GM12878 (cell line): ENCODE measurements at regions not wholly inside any gene's neighbourhood (a gene's known extent, or its start where the extent isn't known, plus 50 kb on each side); places are given as distances from the start of the nearest gene placed in this dataset.

Experiments
- ATAC-seq: fragments of 200-7000 bp; cut with Tn5 transposase; 3 replicates; pipeline ENCODE4 v1.9.1; 2020; ENCODE audit warnings: mild to moderate bottlenecking, moderate library complexity
- BruUV-seq: library from RNA; stranded (reverse); fragments of 400-500 nt; replicated peaks from 2 replicates; lab custom pipeline; 2021; lab: Mats Ljungman, UMichigan
- CTCF ChIA-PET: fragments of 300-600 bp; sonication (Branson Sonifier 250); formaldehyde crosslinking; extraction: SDS; loops from one replicate; lab custom pipeline; 2021; ENCODE audit warnings: inconsistent platforms; lab: Yijun Ruan, JAX
- POLR2A ChIA-PET: fragments of 350-600 bp; formaldehyde crosslinking; extraction: SDS; loops from one replicate; lab custom pipeline; 2021; ENCODE audit warnings: inconsistent platforms; lab: Charles Lee
- RAD21 ChIA-PET: fragments of 300-600 bp; sonication (Branson Sonifier 250); formaldehyde crosslinking; loops from one replicate; lab custom pipeline; 2023; ENCODE audit warnings: antibody characterized with exemption; ENCODE audit not compliant: unreplicated experiment; lab: Charles Lee
- SMC1A ChIA-PET: fragments of 300-600 bp; sonication (Branson Sonifier 250); formaldehyde crosslinking; loops from one replicate; lab custom pipeline; 2023; ENCODE audit not compliant: unreplicated experiment, uncharacterized antibody; lab: Charles Lee
- DNase-seq: peaks from one replicate; pipeline ENCODE4 v3.0.0-alpha.2; 2011; ENCODE audit warnings: low read depth, low spot score
- FAIRE-seq: peaks from 3 replicates; lab custom pipeline; 2011; peaks lifted over from hg19 to GRCh38; lab: Jason Lieb, UNC
- H2AFZ ChIP-seq: 2 replicates; pipeline ENCODE4 v1.6.0; 2011; ENCODE audit warnings: low read depth, low read length, control low read depth; ENCODE audit not compliant: control insufficient read depth
- H3K27ac ChIP-seq: 2 replicates; pipeline ENCODE4 v1.5.1; 2011; ENCODE audit warnings: control low read depth; ENCODE audit not compliant: control insufficient read depth, insufficient read depth
- H3K27me3 ChIP-seq, 2 experiments: replicated peaks in 1 of 2; 2 replicates each; pipeline versions ENCODE4 v1.6.0 to v1.6.1; 2011; ENCODE audit warnings: low read length in 1 of 2; ENCODE audit not compliant: control insufficient read depth in 2 of 2, insufficient read depth in 2 of 2
- H3K36me3 ChIP-seq, 2 experiments: 2 replicates each; pipeline ENCODE4 v1.5.1; 2011; ENCODE audit warnings: low read length in 1 of 2; ENCODE audit not compliant: control insufficient read depth in 2 of 2, insufficient read depth in 2 of 2
- H3K4me1 ChIP-seq: 2 replicates; pipeline ENCODE4 v1.6.1; 2011; ENCODE audit warnings: mild to moderate bottlenecking, low read length, moderate library complexity, mixed read lengths; ENCODE audit not compliant: control insufficient read depth, insufficient read depth
- H3K4me2 ChIP-seq: 2 replicates; pipeline ENCODE4 v1.6.0; 2011; ENCODE audit warnings: control low read depth; ENCODE audit not compliant: control insufficient read depth, insufficient read depth
- H3K4me3 ChIP-seq: fragments of 200-600 bp; sonication (generic); 2 replicates; pipeline ENCODE4 v1.5.1; 2016
- H3K79me2 ChIP-seq: 2 replicates; pipeline ENCODE4 v1.6.0; 2011; ENCODE audit warnings: low read length; ENCODE audit not compliant: control insufficient read depth, insufficient read depth
- H3K9ac ChIP-seq: 2 replicates; pipeline ENCODE4 v1.8.0; 2011; ENCODE audit warnings: low read length, control low read depth, mixed read lengths; ENCODE audit not compliant: control insufficient read depth, insufficient read depth
- H3K9me3 ChIP-seq: replicated peaks from 3 replicates; pipeline ENCODE4 v1.5.1; 2011; ENCODE audit warnings: mild to moderate bottlenecking, low read length; ENCODE audit not compliant: control insufficient read depth, insufficient read depth
- H4K20me1 ChIP-seq: 2 replicates; pipeline ENCODE4 v1.6.0; 2011; ENCODE audit not compliant: control insufficient read depth, insufficient read depth
- DPF2 ChIP-seq: fragments of 450-650 bp; IDR thresholded peaks from 2 replicates; pipeline ENCODE4 v1.6.1; 2017; ENCODE audit warnings: mild to moderate bottlenecking
- MYB ChIP-seq: fragments of 150-350 bp; IDR thresholded peaks from 2 replicates; pipeline ENCODE4 v1.6.1; 2014; ENCODE audit warnings: mild to moderate bottlenecking, low read depth, low read length, borderline replicate concordance
- RELA ChIP-seq: fragments of 450-650 bp; IDR thresholded peaks from 2 replicates; pipeline ENCODE4 v1.8.0; 2014; ENCODE audit warnings: borderline replicate concordance; ENCODE audit not compliant: partially characterized antibody
- SP1 ChIP-seq: IDR thresholded peaks from one replicate; pipeline ENCODE4 v1.6.1; 2011; ENCODE audit warnings: low read depth, low read length
- SREBF2 ChIP-seq: IDR thresholded peaks from 2 replicates; pipeline ENCODE4 v1.6.1; 2012; ENCODE audit warnings: mild to moderate bottlenecking, low read length
- STAT1 ChIP-seq: fragments of 450-650 bp; conservative IDR thresholded peaks from 2 replicates; pipeline ENCODE4 v1.6.1; 2014; ENCODE audit warnings: antibody characterized with exemption, mild to moderate bottlenecking
- STAT3 ChIP-seq: IDR thresholded peaks from 2 replicates; pipeline ENCODE4 v1.6.1; 2011; ENCODE audit warnings: low read depth, low read length, improper control_type of control experiment
- ZBTB4 ChIP-seq: fragments of 450-650 bp; formaldehyde crosslinking; IDR thresholded peaks from 2 replicates; pipeline ENCODE4 v1.4.0; 2022; ENCODE audit warnings: mild to moderate bottlenecking, moderate library complexity
- WGBS: methylation state at CpG from one replicate; pipeline ENCODE4 v1.1.6; 2016; ENCODE audit warnings: low lambda C conversion rate; ENCODE audit not compliant: insufficient replicate concordance, insufficient coverage; ENCODE audit errors: missing lambda C conversion rate; 5-methylcytosine and 5-hydroxymethylcytosine counted together
- in situ Hi-C: fragments of 300-500 bp; cut with MboI; formaldehyde crosslinking; loops from 9 replicates; pipeline ENCODE4 v1.14.3; 2018; ENCODE audit warnings: mixed read lengths
- intact Hi-C: fragments of 100-400 bp; cut with micrococcal nuclease; formaldehyde crosslinking; loops from one replicate; pipeline ENCODE4 v1.14.2; 2022; ENCODE audit not compliant: unreplicated experiment

GRCh38 chr1:200269256-200269655, 140.6 kb downstream of the ZNF281 start:
- FAIRE-seq (no peak), DNase-seq (no peak), ATAC-seq (no peak)
- BruUV-seq: no TSS peak
- H3K36me3 ChIP-seq: no peaks in the 10 kb centered on the region
- no peaks in the 10 kb centered on the region for H4K20me1 ChIP-seq
- intact Hi-C loops (no loop called here), in situ Hi-C loops (no loop called here)
- H2AFZ ChIP-seq: no peak overlapping the region
- no peaks in the 10 kb centered on the region for H3K9me3 ChIP-seq
- CTCF ChIA-PET: no interaction called here
- SMC1A ChIA-PET: interaction anchor here (1.1 to 1.4 kb wide), 2 partner anchors 58 to 130 kb away, joined by 3 read pairs; no protein-coding TSS in a partner anchor
- POLR2A ChIA-PET: no interaction called here
- no peaks in the 10 kb centered on the region for H3K4me1 ChIP-seq
- TF ChIP-seq SP1 (no peak), DPF2 (no peak), RELA (no peak), STAT3 (no peak), MYB (no peak), STAT1 (no peak), SREBF2 (no peak), ZBTB4 (CRISPR knock-in tag) (no peak)
- RAD21 ChIA-PET: no interaction called here
- H3K9ac ChIP-seq: no peak overlapping the region
- no peak overlapping the region for H3K27ac ChIP-seq
- WGBS: 100% methylated on average over 1 of the region's 1 CpG
- no peak overlapping the region for H3K4me3 ChIP-seq
- no peaks in the 10 kb centered on the region for H3K27me3 ChIP-seq
- H3K4me2 ChIP-seq: no peak overlapping the region
- no peaks in the 10 kb centered on the region for H3K79me2 ChIP-seq
